Neuron (in vitro differentiated cells): ENCODE measurements at regions not wholly inside any gene's neighbourhood (a gene's known extent, or its start where the extent isn't known, plus 50 kb on each side); places are given as distances from the start of the nearest gene placed in this dataset.

Source experiments
- H2AFZ ChIP-seq: one replicate; pipeline ENCODE4 v1.6.1; 2013; ENCODE audit warnings: low read depth, mild to moderate bottlenecking, inconsistent platforms, low read length, moderate library complexity
- H3K27me3 ChIP-seq: one replicate; pipeline ENCODE4 v1.6.1; 2013; ENCODE audit warnings: low read length; ENCODE audit not compliant: insufficient read depth
- H3K36me3 ChIP-seq: one replicate; pipeline ENCODE4 v1.6.1; 2013; ENCODE audit warnings: low read length; ENCODE audit not compliant: insufficient read depth
- H3K4me1 ChIP-seq: one replicate; pipeline ENCODE4 v1.6.1; 2013; ENCODE audit warnings: low read length; ENCODE audit not compliant: insufficient read depth
- H3K4me3 ChIP-seq: 2 replicates; pipeline ENCODE4 v1.5.1; 2013; ENCODE audit warnings: mild to moderate bottlenecking, low read length, moderate library complexity
- H3K9me3 ChIP-seq: one replicate; pipeline ENCODE4 v1.6.1; 2013; ENCODE audit warnings: low read length

DNA sequence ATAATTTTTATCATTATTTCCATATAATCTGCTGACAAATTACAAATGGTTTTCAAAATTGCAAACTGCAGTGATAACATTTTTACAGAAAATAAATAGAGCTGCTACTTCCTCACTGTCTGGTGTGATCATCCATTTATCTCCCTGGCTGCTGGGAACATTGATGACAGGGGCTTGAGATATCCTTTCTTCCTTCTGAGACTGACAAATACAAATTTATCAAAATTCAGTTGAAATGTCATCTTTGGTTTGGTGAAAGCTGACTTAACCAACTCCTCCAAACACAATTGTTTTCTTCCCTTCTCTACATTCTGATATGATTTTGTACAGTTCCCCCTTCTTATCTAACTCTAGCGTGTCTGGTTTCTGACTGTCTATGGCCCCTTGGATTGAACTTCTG, 611.8 kb upstream of the KLF4 start:
- H3K4me1 ChIP-seq, result no peaks in the 10 kb centered on the region
- H3K27me3 ChIP-seq, result no peaks in the 10 kb centered on the region
- H3K4me3 ChIP-seq, result no peak overlapping the region
- H3K36me3 ChIP-seq, result no peaks in the 10 kb centered on the region
- no peaks in the 10 kb centered on the region for H3K9me3 ChIP-seq
- no peak overlapping the region for H2AFZ ChIP-seq

DNA sequence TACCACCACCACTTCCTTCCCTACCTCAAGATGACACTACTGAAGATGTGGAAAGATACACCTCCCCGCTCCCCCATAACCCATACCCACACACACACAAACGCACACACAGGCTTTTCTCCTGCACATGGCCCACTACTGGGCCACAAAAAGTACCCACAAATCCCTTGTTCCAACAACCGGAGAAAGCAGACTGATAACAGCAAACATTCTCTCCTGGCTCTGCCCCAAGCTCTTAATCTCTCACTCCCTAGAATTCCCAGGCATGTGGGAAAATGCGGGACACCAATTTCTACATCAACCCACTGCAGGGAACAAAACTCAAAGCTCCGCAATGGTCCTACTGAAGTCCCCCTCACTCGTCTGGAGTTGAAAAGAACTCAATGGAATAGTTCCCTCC, 611.0 kb upstream of the KLF4 start:
- no peaks in the 10 kb centered on the region for H3K9me3 ChIP-seq
- no peak overlapping the region for H3K4me3 ChIP-seq
- H2AFZ ChIP-seq, result no peak overlapping the region
- no peaks in the 10 kb centered on the region for H3K36me3 ChIP-seq
- no peaks in the 10 kb centered on the region for H3K27me3 ChIP-seq
- no peaks in the 10 kb centered on the region for H3K4me1 ChIP-seq

DNA sequence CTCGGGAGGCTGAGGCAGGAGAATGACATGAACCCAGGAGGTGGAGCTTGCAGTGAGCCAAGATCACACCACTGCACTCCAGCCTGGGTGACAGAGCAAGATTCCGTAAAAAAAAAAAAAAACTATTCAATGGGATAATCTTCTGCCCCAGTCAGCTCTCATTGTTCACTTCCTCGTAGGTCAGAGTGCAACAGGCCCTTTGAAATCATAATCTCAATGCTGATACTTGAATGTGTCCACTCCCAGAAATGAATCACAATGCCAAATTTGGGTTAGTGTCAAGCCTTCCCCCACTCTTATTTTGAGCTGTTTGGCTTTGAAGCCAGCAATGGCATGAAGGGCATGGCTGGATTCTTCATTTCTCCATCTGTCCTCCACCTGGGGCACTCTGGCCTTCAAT, 610.3 kb upstream of the KLF4 start:
- H2AFZ ChIP-seq, result no peak overlapping the region

DNA sequence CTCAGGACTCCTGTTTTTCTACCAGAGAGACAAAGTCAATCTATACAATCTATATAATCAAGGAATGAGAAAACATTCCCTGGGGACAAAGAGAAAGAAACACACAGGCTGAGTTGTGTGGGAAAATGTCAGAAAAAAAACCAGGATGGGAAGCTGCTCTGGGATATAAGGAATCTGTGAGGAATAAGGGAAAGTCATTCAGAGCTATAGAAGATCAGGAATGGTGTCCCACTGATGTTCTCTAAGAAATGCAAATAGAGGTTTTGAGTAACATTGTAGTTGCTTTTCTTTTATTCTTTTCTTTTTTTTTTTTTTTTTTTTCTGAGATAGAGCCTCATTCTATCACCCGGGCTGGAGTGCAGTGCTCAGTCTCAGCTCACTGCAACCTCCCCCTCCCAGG, 605.9 kb upstream of the KLF4 start:
- Histone ChIP-seq H2AFZ (no peak overlapping the region), H3K4me3 (no peak overlapping the region), H3K36me3 (no peaks in the 10 kb centered on the region), H3K27me3 (no peaks in the 10 kb centered on the region), H3K4me1 (no peaks in the 10 kb centered on the region), H3K9me3 (no peaks in the 10 kb centered on the region)

More for the DNA sequence above, 610.3 kb upstream of the KLF4 start:
- Histone ChIP-seq H3K27me3 (no peaks in the 10 kb centered on the region), H3K36me3 (no peaks in the 10 kb centered on the region), H3K4me3 (no peak overlapping the region), H3K9me3 (no peaks in the 10 kb centered on the region), H3K4me1 (no peaks in the 10 kb centered on the region)

DNA sequence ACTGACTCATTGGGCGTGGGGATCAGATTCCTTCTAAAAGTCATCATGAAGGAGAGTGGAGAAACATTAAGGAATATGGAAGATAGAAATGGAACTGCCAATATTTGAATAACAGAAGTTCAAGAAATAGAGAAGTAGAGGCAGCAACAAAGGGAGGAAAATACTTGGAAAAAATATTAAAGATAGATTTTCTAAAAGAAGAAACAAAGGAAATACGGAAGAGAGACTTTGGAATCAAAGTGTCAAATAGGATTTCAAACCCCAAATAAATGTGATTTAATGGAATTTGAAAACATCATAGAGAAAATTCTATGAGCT, 605.1 kb upstream of the KLF4 start:
- no peaks in the 10 kb centered on the region for H3K36me3 ChIP-seq
- no peak overlapping the region for H3K4me3 ChIP-seq
- no peaks in the 10 kb centered on the region for H3K27me3 ChIP-seq
- H3K9me3 ChIP-seq, result no peaks in the 10 kb centered on the region
- no peaks in the 10 kb centered on the region for H3K4me1 ChIP-seq
- H2AFZ ChIP-seq, result no peak overlapping the region

DNA sequence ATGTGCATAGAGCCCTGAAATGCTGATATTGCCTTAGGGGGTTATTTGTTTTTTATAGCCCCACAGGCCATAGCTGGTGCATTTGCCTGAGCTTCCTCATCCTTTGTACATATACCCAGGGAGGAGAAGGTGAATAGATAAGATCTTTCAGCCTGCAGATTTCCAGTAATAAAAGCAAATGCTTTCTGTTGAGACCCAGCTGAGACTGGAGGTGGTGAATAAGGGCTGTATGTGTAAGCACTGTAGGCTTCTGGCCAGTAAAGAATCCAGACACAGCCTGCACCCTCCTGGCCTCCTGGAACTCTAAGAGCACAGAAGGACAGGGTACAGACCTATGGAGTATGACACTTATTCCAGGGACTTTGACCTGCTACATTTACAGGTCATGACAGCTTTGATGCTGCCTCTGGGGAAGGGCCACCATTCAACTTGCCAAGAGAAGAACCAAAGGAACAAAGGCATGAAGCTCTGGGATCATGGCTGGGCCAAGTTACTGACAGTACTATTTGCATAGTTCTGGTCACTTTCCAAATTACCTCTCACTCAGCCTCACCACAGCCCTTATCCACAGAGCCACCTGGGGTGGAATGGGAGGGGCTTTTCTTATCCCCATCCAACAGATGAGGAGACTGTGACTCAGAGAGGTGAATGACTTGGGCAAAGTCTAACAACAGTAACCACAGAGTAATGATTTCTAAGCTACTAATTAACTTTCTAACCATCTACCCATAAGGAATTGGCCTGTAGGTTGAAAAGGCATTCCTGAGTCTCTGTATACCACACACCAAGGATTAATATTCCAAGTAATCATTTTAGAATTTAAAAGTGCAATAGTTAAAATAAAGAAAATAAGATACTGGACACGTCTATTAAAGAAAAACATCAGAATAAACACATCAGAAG, 604.5 kb upstream of the KLF4 start:
- no peaks in the 10 kb centered on the region for H3K27me3 ChIP-seq
- no peaks in the 10 kb centered on the region for H3K9me3 ChIP-seq
- H3K4me1 ChIP-seq, result no peaks in the 10 kb centered on the region
- no peaks in the 10 kb centered on the region for H3K36me3 ChIP-seq
- H2AFZ ChIP-seq, result no peak overlapping the region
- no peak overlapping the region for H3K4me3 ChIP-seq

DNA sequence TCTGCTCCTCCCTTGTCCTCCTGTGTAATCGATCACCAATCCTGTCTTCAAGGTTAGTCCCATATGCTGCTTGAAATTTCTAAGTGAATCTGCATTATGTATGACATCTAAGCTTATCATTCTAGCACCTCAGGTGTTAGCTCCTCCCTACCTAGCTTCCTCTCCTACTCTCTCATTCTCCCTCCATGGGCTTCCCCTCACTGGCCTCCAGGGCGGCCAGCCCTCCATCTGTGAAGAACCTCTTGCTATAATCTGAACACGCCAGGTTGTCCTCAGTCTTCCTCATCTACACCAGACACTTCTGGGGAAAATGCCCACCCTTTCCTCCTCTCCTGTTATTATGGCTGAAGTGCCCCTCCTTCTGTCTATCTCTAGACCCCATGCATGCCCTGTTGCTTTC, 599.3 kb upstream of the KLF4 start:
- H3K36me3 ChIP-seq, result no peaks in the 10 kb centered on the region
- H3K4me3 ChIP-seq, result no peak overlapping the region
- H3K4me1 ChIP-seq, result peaks cover 2% of the 10 kb centered on the region
- no peak overlapping the region for H2AFZ ChIP-seq
- H3K9me3 ChIP-seq, result no peaks in the 10 kb centered on the region
- H3K27me3 ChIP-seq, result no peaks in the 10 kb centered on the region

DNA sequence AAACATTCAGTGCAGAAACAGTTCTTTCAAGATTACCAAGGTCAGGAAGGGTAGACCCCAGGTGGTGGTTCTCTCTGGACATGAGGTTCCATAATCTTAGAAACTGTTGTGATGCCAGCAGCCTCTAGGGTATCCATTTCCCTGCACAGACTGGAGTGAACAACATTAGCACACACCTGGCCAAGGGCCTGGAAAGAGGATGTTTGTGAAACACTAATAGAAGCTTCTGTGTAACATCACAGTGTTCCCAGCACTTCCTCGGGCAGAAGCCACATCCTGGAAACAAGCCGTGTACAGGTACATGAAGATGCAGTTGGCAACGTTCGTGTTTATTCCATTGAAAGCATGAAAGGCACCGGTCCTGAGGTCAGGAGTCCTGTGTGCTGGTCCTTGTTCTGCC, 598.2 kb upstream of the KLF4 start:
- peaks cover 2% of the 10 kb centered on the region for H3K4me1 ChIP-seq
- H2AFZ ChIP-seq, result no peak overlapping the region
- no peaks in the 10 kb centered on the region for H3K27me3 ChIP-seq
- no peaks in the 10 kb centered on the region for H3K9me3 ChIP-seq
- no peaks in the 10 kb centered on the region for H3K36me3 ChIP-seq
- no peak overlapping the region for H3K4me3 ChIP-seq

DNA sequence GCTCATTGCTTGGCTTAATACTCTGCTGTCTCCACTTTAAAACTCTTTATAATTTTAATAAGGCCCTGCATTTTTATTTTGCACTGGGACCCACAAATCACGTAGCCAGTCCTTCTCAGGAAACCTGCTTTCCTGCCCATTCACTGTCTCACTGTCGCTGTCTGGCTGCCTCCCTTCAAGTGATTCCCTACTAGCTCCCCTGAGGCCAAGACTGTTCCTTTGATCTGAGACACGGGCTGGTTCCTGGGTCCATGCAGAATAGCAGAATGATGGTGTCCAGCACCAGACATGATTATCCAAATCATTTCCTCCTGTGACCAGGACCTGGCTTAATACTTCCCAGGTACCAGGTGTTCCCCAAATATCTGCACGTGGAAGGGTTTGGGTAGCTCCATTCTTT, 597.1 kb upstream of the KLF4 start:
- peaks cover 2% of the 10 kb centered on the region for H3K4me1 ChIP-seq
- no peak overlapping the region for H2AFZ ChIP-seq
- no peaks in the 10 kb centered on the region for H3K9me3 ChIP-seq
- H3K27me3 ChIP-seq, result no peaks in the 10 kb centered on the region
- H3K4me3 ChIP-seq, result no peak overlapping the region
- H3K36me3 ChIP-seq, result no peaks in the 10 kb centered on the region

DNA sequence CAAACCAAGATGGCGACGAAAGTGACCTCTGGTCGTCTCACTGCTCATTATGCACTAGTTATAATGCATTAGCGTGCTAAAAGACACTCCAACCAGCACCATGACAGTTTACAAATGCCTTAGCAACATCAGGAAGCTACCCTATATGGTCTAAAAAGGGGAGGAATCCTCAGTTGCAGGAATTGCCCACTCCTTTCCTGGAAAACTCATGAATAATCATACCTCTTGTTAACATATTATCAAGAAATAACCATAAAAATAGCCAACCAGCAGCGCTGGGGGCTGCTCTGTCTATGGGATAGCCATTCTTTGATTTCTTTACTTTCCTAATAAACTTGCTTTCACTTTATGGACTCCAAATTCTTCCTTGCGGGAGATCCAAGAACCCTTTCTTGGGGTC, 595.7 kb upstream of the KLF4 start:
- Histone ChIP-seq H3K4me1 (peaks cover 2% of the 10 kb centered on the region), H3K4me3 (no peak overlapping the region), H3K27me3 (no peaks in the 10 kb centered on the region), H3K36me3 (no peaks in the 10 kb centered on the region), H2AFZ (no peak overlapping the region), H3K9me3 (no peaks in the 10 kb centered on the region)

DNA sequence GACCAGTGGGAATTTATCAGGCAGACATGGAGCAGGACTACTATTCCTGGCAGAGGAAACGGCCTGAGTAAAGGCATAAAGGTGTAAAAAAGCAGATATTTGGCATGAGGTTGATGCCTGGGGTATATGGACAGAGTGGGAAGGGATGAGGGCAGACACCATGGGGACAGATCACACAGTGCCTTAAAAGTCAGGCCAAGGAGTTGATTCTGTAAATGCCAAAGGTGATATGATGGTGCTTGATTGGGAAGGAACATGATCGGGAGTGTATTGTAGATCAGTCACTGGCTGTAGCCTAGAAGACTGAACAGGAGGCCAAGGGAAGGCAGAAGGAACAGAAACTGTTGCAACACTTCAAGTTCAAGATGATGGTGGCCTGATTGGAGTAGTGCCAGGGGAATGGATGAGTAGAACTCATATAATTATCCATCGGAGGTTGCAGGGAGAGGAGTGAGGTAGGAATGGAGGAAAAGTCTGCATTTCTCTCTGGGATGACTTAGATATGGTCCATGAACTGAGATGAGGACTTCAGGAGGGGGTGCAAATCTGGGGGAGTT, 594.3 kb upstream of the KLF4 start:
- Histone ChIP-seq H3K9me3 (no peaks in the 10 kb centered on the region), H2AFZ (no peak overlapping the region), H3K27me3 (no peaks in the 10 kb centered on the region), H3K4me1 (peaks cover 2% of the 10 kb centered on the region), H3K36me3 (no peaks in the 10 kb centered on the region), H3K4me3 (no peak overlapping the region)

DNA sequence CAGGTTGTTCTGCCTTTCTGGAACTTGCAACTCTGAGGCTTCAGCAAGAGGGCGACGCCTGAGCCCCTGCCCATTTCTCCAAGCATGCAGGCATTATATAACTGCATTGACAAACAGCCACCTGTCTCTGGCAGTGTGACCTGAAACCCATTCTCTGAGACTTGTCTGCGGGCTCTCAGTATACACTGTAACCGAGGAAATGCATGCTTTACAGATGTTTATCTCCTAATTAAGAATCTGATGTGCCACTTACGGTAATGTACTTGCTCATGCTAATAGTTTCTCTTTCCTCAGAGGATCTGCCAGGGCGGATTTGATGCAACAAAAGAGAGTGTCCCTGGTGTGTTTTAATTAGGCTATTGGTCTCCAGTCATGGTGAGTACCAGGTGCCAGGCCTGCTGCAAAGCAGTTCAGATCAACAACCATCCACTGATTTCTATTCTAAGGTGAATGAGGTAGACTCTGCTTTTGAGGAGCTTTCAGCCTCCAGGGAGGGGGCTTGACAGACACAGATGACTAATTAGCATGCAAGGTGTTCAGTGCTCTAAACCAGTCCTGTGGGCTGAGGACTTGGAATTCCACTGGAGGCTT, 593.7 kb upstream of the KLF4 start:
- Histone ChIP-seq H3K4me3 (no peak overlapping the region), H3K36me3 (no peaks in the 10 kb centered on the region), H3K9me3 (no peaks in the 10 kb centered on the region), H3K27me3 (no peaks in the 10 kb centered on the region), H3K4me1 (peaks cover 2% of the 10 kb centered on the region), H2AFZ (no peak overlapping the region)

DNA sequence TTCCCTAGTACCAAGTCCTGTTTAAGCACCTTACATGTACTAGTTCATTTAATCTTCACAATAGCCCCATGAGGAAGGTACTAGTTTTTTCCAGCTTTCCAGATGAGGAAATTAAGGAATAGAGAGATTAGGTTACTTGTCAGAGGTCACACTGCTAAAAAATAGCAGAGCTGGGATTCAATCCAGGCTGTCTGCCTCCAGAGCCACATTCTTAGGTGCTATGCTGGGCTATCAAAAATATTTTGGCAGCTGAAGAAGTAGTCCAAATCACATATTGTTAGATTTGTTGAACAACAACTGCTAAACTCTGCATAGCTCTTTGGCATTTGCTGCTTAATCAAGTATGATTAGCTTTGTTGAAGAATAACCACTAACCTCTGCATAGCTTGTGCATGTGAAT, 591.5 kb upstream of the KLF4 start:
- Histone ChIP-seq H2AFZ (no peak overlapping the region), H3K9me3 (no peaks in the 10 kb centered on the region), H3K4me1 (peaks cover 2% of the 10 kb centered on the region), H3K36me3 (no peaks in the 10 kb centered on the region), H3K27me3 (no peaks in the 10 kb centered on the region), H3K4me3 (no peak overlapping the region)
